AG04449 (cell line): ENCODE measurements at regions not wholly inside any gene's neighbourhood (a gene's known extent, or its start where the extent isn't known, plus 50 kb on each side); places are given as distances from the start of the nearest gene placed in this dataset.
"Not testable (repeated sequence)": the region's sequence is repeated elsewhere in the genome, so short reads cannot be mapped to it uniquely, and the experiment has no call there.

ENCODE experiments used
- CTCF ChIA-PET: fragments of 350-600 bp; formaldehyde crosslinking; extraction: SDS; loops from one replicate; lab custom pipeline; 2021; ENCODE audit warnings: antibody characterized with exemption; lab: Yijun Ruan, JAX
- POLR2A ChIA-PET: fragments of 400-600, 350-600 bp; formaldehyde crosslinking; extraction: SDS; loops from one replicate; lab custom pipeline; 2020; ENCODE audit warnings: antibody characterized with exemption, inconsistent platforms; lab: Yijun Ruan, JAX
- DNase-seq: peaks from one replicate; pipeline ENCODE4 v3.0.0-alpha.2; 2010; ENCODE audit warnings: low read depth, low spot score
- H3K4me3 ChIP-seq: 2 replicates; pipeline ENCODE4 v1.5.1; 2011; ENCODE audit warnings: low read depth, mild to moderate bottlenecking, control low read depth, low read length
- TF ChIP-seq, protein P1 (sequence below): IDR thresholded peaks from one replicate; pipeline ENCODE4 v1.5.1; 2011; ENCODE audit warnings: mild to moderate bottlenecking, moderate library complexity, low read length, control low read depth, inconsistent platforms; ENCODE audit not compliant: insufficient read depth; ENCODE audit errors: missing control alignments

DNA sequence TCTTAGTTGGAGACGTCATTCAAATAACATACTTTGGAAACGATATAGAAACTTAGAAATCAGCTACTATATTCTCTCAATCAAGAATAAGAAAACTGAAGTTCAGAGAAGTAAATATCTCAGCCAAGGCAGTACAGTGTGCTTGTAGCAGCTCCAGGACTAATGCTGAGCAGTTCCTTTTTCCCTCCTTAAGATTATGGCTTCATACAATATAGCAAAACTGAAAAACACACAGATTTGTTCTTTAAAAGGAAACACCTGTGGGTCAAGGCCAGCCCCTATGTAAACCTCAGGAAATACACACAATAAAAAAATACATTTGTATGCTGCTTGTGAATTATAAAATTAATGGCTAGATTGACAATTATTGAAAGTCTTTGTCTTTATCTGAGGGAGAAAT, 212.7 kb upstream of the EDNRB start:
- H3K4me3 ChIP-seq = no peak overlapping the region
- no peak for DNase-seq
- ChIA-PET POLR2A (no interaction called here), CTCF (interaction anchor here (1.0 to 3.9 kb wide), 5 partner anchors 9 to 847 kb away, joined by 3 to 24 read pairs (median 6); no protein-coding TSS in a partner anchor)
- TF ChIP-seq, protein P1, sequence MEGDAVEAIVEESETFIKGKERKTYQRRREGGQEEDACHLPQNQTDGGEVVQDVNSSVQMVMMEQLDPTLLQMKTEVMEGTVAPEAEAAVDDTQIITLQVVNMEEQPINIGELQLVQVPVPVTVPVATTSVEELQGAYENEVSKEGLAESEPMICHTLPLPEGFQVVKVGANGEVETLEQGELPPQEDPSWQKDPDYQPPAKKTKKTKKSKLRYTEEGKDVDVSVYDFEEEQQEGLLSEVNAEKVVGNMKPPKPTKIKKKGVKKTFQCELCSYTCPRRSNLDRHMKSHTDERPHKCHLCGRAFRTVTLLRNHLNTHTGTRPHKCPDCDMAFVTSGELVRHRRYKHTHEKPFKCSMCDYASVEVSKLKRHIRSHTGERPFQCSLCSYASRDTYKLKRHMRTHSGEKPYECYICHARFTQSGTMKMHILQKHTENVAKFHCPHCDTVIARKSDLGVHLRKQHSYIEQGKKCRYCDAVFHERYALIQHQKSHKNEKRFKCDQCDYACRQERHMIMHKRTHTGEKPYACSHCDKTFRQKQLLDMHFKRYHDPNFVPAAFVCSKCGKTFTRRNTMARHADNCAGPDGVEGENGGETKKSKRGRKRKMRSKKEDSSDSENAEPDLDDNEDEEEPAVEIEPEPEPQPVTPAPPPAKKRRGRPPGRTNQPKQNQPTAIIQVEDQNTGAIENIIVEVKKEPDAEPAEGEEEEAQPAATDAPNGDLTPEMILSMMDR = no peak

DNA sequence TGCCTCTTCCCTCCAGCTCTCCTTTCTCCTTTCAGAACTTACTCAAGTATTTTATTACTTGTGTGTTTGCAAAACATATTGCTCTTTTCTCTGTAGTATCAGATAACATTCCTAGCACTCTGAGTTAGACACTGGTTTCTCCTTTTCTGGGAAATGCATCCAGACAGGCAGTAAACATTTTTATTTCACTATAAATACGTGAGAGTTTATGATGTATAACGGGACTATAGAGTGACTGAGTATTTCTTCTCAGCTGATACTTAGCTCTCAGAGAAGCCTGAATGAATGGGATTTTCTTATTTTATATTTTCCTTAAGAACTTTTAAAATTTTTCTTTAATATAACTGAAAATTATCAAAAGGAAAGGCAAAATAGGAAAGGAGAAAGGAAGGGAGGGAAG, 211.2 kb upstream of the EDNRB start:
- POLR2A ChIA-PET = no interaction called here
- CTCF ChIA-PET = interaction anchor here (0.6 to 3.9 kb wide), 4 partner anchors 8 to 849 kb away, joined by 3 to 24 read pairs (median 8); no protein-coding TSS in a partner anchor
- no peak for DNase-seq
- no peak overlapping the region for H3K4me3 ChIP-seq
- TF ChIP-seq, protein P1 = no peak

DNA sequence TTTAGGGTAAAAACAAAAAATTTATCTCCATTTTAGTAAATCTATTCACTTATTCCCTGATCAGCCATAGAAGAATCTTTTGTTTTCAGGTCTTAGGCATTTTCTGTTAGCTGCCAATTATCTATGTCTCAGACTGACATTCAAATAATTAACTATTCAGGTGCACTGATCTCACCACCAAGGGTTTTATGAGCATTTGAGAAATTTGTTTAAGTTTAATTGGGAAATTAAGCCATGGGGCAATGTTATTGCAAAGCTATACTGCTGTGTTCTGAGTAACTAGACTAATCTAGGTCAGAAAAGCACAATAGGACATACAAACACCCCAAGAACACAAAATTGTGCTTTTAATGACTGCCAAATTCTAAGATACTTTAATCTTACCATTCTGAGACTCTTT, 210.7 kb upstream of the EDNRB start:
- ChIA-PET POLR2A (no interaction called here), CTCF (interaction anchor here (0.6 to 3.9 kb wide), 3 partner anchors 7 to 16 kb away, joined by 3 to 24 read pairs (median 3); no protein-coding TSS in a partner anchor)
- no peak overlapping the region for H3K4me3 ChIP-seq
- TF ChIP-seq, protein P1 = no peak
- DNase-seq = no peak

DNA sequence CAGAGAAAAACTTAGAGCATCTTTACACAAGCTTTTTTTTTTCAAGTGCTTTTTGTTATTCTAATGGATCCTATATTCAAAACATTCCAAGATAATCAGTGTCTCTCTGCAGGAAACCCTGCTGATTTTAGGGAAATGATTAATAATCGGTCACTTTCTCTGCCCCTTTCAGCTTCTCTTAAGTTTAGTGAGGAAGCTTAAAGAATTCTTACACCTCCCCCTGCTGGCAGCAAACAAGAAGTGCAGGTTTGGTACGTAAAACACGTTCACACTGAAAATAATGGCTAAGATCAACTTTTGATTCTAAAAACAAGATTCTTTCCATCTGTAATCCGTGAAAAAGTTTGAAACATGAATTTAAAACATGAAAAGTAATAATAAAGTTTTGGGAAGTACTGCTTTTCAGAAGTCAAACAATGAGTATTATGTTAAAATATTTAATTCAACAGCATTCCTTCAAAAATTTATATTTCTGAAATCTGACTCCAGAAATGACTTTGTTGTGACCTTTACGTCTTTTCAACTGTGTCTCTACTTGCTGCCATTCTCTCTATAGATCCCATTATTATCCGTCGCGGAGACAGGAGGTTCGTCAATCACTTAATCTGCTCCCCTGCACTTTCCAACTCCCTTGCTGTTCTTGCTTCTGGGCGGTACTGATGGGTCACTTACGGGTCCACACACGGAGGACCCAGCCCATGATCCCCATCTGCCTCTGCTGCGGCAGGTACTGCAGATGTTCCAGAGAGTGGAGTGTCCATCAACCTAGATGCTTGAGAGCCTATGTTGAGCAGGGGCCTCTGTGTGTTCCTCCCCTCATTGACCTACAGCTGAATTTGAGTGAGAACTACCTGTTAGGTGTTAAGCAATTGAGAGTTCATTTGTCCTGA, 203.1 kb upstream of the EDNRB start:
- no peak overlapping the region for H3K4me3 ChIP-seq
- DNase-seq = no peak
- ChIA-PET CTCF (interaction anchor here (0.6 to 3.3 kb wide), 17 partner anchors 9 to 857 kb away, joined by 3 to 24 read pairs (median 4); no protein-coding TSS in a partner anchor), POLR2A (interaction anchor here (0.7 kb wide), 1 partner anchor 482 kb away, joined by 4 read pairs; the partner anchor contains the start of gene POU4F1)
- TF ChIP-seq, protein P1 = peak; percentile 63

DNA sequence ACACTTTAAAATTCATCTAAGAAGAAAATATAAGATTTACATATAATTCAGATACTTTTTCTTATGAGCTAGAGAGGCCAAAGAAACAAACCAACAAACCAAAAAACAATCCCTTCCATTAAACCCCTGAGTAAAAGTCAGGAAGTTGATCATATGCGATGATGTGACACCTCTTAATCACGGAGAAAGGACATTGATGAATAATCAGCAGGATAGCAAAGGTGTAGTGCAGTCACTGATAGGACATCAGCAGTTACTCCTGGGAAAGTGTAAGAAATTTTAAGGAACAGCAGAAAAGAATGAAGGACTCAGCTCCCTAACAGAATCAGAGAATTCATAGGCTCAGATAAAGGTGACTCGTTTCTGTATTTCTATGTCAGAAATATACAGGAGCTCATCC, 202.4 kb upstream of the EDNRB start:
- POLR2A ChIA-PET = no interaction called here
- H3K4me3 ChIP-seq = no peak overlapping the region
- no peak for DNase-seq
- TF ChIP-seq, protein P1 = no peak
- CTCF ChIA-PET = interaction anchor here (0.6 to 3.3 kb wide), 16 partner anchors 8 to 858 kb away, joined by 3 to 24 read pairs (median 4); no protein-coding TSS in a partner anchor

DNA sequence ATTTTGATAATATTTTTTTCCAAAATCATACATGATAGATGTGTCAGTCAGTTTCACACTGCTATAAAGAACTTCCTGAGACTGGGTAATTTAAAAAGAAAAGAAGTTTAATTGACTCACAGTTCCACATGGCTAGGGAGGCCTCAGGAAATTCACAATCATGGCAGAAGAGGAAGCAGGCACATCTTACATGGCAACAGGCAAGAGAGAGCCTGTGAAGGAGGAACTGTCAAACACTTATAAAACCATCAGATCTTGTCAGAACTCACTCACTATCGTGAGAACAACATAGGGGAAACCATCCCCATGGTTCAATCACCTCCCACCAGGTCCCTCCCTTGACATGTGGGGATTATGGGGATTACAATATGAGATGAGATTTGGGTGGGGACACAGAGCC, 201.5 kb upstream of the EDNRB start:
- POLR2A ChIA-PET, H3K4me3 ChIP-seq, DNase-seq: not testable (repeated sequence)
- CTCF ChIA-PET = interaction anchor here (1.7 to 2.3 kb wide), 2 partner anchors 344 to 859 kb away, joined by 5 to 7 read pairs; no protein-coding TSS in a partner anchor

DNA sequence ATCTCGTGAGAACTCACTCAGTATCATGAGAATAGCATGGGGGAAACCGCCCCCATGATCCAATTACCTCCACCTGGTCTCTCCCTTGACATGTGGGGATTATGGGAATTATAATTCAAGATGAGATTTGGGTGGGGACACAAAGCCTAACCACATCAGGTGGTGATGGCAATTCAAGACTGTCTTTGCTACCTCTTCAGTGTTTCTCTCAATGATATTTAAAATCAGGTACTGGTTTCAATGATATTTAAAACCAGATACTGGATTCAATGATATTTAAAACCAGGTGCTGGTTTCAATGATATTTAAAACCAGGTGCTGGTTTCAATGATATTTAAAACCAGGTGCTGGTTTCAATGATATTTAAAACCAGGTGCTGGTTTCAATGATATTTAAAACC, 198.4 kb upstream of the EDNRB start:
- DNase-seq, H3K4me3 ChIP-seq, CTCF ChIA-PET, POLR2A ChIA-PET: not testable (repeated sequence)
